ENCODE measurements at regions not wholly inside any gene's neighbourhood (a gene's known extent, or its start where the extent isn't known, plus 50 kb on each side); places are given as distances from the start of the nearest gene placed in this dataset.

DNA sequence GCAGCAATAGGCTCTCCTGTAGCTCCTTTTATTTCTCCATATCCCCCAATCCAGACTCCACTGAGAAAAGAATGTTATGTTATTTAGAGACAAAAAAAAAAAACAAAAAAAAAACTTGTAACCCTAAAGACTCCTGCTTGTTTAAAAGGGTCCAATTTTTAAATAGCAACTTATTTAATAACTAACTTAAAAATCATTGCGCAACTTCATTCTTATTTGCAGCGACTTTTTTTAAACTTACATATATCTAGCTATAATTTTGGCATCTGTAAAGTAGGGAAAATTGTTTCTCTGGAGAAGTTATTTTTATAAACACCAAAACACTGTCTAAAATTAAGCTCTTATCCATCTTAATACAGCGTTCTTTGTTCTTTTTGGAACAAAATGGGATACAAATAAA lies 59.0 kb upstream of the ZC3HAV1 start:
- TF ChIP-seq, protein P1, sequence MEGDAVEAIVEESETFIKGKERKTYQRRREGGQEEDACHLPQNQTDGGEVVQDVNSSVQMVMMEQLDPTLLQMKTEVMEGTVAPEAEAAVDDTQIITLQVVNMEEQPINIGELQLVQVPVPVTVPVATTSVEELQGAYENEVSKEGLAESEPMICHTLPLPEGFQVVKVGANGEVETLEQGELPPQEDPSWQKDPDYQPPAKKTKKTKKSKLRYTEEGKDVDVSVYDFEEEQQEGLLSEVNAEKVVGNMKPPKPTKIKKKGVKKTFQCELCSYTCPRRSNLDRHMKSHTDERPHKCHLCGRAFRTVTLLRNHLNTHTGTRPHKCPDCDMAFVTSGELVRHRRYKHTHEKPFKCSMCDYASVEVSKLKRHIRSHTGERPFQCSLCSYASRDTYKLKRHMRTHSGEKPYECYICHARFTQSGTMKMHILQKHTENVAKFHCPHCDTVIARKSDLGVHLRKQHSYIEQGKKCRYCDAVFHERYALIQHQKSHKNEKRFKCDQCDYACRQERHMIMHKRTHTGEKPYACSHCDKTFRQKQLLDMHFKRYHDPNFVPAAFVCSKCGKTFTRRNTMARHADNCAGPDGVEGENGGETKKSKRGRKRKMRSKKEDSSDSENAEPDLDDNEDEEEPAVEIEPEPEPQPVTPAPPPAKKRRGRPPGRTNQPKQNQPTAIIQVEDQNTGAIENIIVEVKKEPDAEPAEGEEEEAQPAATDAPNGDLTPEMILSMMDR (IDR thresholded peaks at IDR 0.05), result no peak
- no peak for TF ChIP-seq POLR2A (IDR thresholded peaks at IDR 0.05)

Measured in heart left ventricle (tissue), 13 donors.